HEK293 (cell line): ENCODE measurements at regions not wholly inside any gene's neighbourhood (a gene's known extent, or its start where the extent isn't known, plus 50 kb on each side); places are given as distances from the start of the nearest gene placed in this dataset.

ENCODE experiments used
- CTCF ChIA-PET: fragments of 350-600 bp; formaldehyde crosslinking; extraction: SDS; loops from one replicate; lab custom pipeline; 2021; ENCODE audit warnings: antibody characterized with exemption; lab: Yijun Ruan, JAX
- POLR2A ChIA-PET: fragments of 300-600 bp; formaldehyde crosslinking; extraction: SDS; loops from one replicate; lab custom pipeline; 2020; ENCODE audit warnings: antibody characterized with exemption, inconsistent platforms; lab: Yijun Ruan, JAX
- H3K27ac ChIP-seq: fragments of 200-500 bp; sonication (Bioruptor generic); 2 replicates; pipeline ENCODE4 v1.5.1; 2014; ENCODE audit warnings: low read depth, low read length, control low read depth, inconsistent platforms; ENCODE audit errors: extremely low read depth
- H3K36me3 ChIP-seq, 2 experiments: fragments of 200-500 bp in 1 of 2; sonication (Bioruptor generic) in 1 of 2; 1 replicate in 1 of 2; 2 replicates in 1 of 2; pipeline ENCODE4 v1.5.1; 2014 to 2017; ENCODE audit warnings: inconsistent platforms in 2 of 2, low read length in 2 of 2; ENCODE audit not compliant: control insufficient read depth in 2 of 2, insufficient read depth in 1 of 2
- H3K4me1 ChIP-seq: fragments of 200-500 bp; sonication (Bioruptor generic); 2 replicates; pipeline ENCODE4 v1.5.1; 2014; ENCODE audit warnings: mild to moderate bottlenecking, low read length, inconsistent platforms; ENCODE audit not compliant: control insufficient read depth, insufficient read depth
- H3K4me3 ChIP-seq: 2 replicates; pipeline ENCODE4 v1.5.1; 2011; ENCODE audit warnings: low read depth, mild to moderate bottlenecking, control low read depth, low read length, moderate library complexity
- H3K9me3 ChIP-seq: fragments of 200-500 bp; sonication (Bioruptor generic); 2 replicates; pipeline ENCODE4 v1.5.1; 2014; ENCODE audit warnings: low read depth, low read length, inconsistent platforms; ENCODE audit not compliant: control insufficient read depth, insufficient read depth
- HOXC10 ChIP-seq: sonication (generic); formaldehyde crosslinking; IDR thresholded peaks from 2 replicates; pipeline ENCODE4 v1.8.1; 2023; ENCODE audit warnings: mild to moderate bottlenecking, missing genetic modification reagents
- PRDM10 ChIP-seq: fragments of 450-650 bp; formaldehyde crosslinking; IDR thresholded peaks from 2 replicates; pipeline ENCODE4 v1.5.1; 2016; ENCODE audit warnings: missing biosample characterization, missing genetic modification characterization
- PRDM2 ChIP-seq: fragments of 450-650 bp; formaldehyde crosslinking; IDR thresholded peaks from 2 replicates; pipeline ENCODE4 v1.5.1; 2016; ENCODE audit warnings: missing biosample characterization, missing genetic modification characterization, borderline replicate concordance
- ZFP37 ChIP-seq: fragments of 450-650 bp; formaldehyde crosslinking; IDR thresholded peaks from 2 replicates; pipeline ENCODE4 v1.5.1; 2016; ENCODE audit warnings: missing biosample characterization, missing genetic modification characterization
- ZNF10 ChIP-seq: fragments of 450-650 bp; formaldehyde crosslinking; IDR thresholded peaks from 2 replicates; pipeline ENCODE4 v1.5.1; 2017; ENCODE audit warnings: missing biosample characterization, missing genetic modification characterization
- ZNF433 ChIP-seq: fragments of 450-650 bp; formaldehyde crosslinking; IDR thresholded peaks from 2 replicates; pipeline ENCODE4 v1.5.1; 2016; ENCODE audit warnings: missing biosample characterization, missing genetic modification characterization, low read depth
- ZNF560 ChIP-seq: fragments of 450-650 bp; formaldehyde crosslinking; IDR thresholded peaks from 2 replicates; pipeline ENCODE4 v1.5.1; 2017; ENCODE audit warnings: missing biosample characterization, missing genetic modification characterization, borderline replicate concordance
- ZNF626 ChIP-seq: fragments of 450-650 bp; sonication (Bioruptor Pico); formaldehyde crosslinking; IDR thresholded peaks from 2 replicates; pipeline ENCODE4 v1.5.1; 2018; ENCODE audit warnings: missing biosample characterization, missing genetic modification characterization, inconsistent platforms
- ZNF658 ChIP-seq: fragments of 450-650 bp; formaldehyde crosslinking; IDR thresholded peaks from 2 replicates; pipeline ENCODE4; 2016; ENCODE audit warnings: missing biosample characterization, missing genetic modification characterization
- ZNF670 ChIP-seq: fragments of 450-650 bp; formaldehyde crosslinking; IDR thresholded peaks from 2 replicates; pipeline ENCODE4 v1.5.1; 2016; ENCODE audit warnings: missing biosample characterization, missing genetic modification characterization, low read depth
- ZSCAN30 ChIP-seq: fragments of 450-650 bp; IDR thresholded peaks from 2 replicates; pipeline ENCODE4 v1.5.1; 2018; ENCODE audit warnings: missing biosample characterization, mild to moderate bottlenecking, missing genetic modification characterization, moderate library complexity

GRCh38 chr11:10913075-10913474 lies 55.2 kb upstream of the ZBED5 start (continued):
- TF ChIP-seq PRDM2 (tag by site-specific recombination) (no peak), PRDM10 (no peak)

GRCh38 chr11:10911907-10912306 lies 54.1 kb upstream of the ZBED5 start:
- Histone ChIP-seq H3K9me3 (no peaks in the 10 kb centered on the region), H3K27ac (no peak overlapping the region), H3K4me3 (no peak overlapping the region), H3K4me1 (no peaks in the 10 kb centered on the region), H3K36me3 (no peaks in the 10 kb centered on the region)
- TF ChIP-seq ZFP37 (tag by site-specific recombination) = no peak
- TF ChIP-seq ZNF10 (tag by site-specific recombination) = no peak
- no peak for TF ChIP-seq ZNF433 (tag by site-specific recombination)
- no peak for TF ChIP-seq HOXC10 (CRISPR knock-in tag)
- TF ChIP-seq ZNF560 (tag by site-specific recombination) = no peak
- no peak for TF ChIP-seq ZNF658 (tag by site-specific recombination)
- no peak for TF ChIP-seq ZSCAN30 (tag by site-specific recombination)
- ChIA-PET POLR2A (no interaction called here), CTCF (interaction anchor here (0.6 to 0.7 kb wide), 3 partner anchors 116 to 1251 kb away, joined by 3 read pairs; no protein-coding TSS in a partner anchor)

GRCh38 chr11:10909141-10909883 lies 51.5 kb upstream of the ZBED5 start:
- TF ChIP-seq ZNF626 (tag by site-specific recombination) (no peak), ZNF670 (no peak), PRDM10 (peak; percentile 30; the same call in 1 of the 2 replicates)
- no peak overlapping the region for H3K4me3 ChIP-seq
- no peaks in the 10 kb centered on the region for H3K9me3 ChIP-seq
- CTCF ChIA-PET = interaction anchor here (1.0 kb wide), 1 partner anchor 15 kb away, joined by 4 read pairs; no protein-coding TSS in a partner anchor
- no peaks in the 10 kb centered on the region for H3K36me3 ChIP-seq
- H3K4me1 ChIP-seq = no peaks in the 10 kb centered on the region
- H3K27ac ChIP-seq = no peak overlapping the region
- POLR2A ChIA-PET = interaction anchor here (0.8 to 4.0 kb wide), 3 partner anchors 9 to 101 kb away, joined by 5 to 27 read pairs (median 7); partner anchors contain the start of gene EIF4G2
